ENCODE measurements at regions not wholly inside any gene's neighbourhood (a gene's known extent, or its start where the extent isn't known, plus 50 kb on each side); places are given as distances from the start of the nearest gene placed in this dataset.

DNA sequence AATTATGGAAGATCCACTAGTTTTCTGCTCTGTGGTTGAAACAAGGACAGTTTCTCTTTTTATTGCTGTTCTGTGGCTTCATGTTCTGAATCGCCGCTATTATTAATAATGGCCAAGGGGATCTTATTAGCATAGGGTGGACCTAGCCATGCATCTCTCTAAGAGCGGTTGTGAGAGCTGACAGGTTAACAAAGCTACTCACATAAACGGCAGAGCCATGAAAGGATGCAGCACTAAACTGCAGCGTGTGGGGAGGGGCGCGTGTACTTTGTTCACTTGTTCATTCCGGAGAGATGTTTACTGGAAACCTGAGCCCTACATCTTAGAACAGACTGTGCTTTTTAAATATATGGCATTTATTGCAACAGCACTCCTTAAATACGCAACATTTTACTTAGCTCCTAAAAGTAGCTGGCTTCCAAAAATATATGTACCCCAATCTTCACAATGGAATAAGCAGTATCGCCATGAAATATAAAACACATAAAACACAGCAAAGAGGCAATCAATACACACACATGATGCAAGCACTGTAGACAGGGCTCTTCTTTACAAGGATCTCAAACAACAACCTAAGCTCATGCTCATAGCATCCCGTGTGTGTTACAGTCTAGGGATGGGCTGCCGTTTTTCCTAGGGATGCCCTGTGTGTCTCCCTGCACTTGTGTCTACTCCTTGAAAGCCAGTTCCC, 424.6 kb downstream of the MED10 start:
- TF ChIP-seq, protein P1, sequence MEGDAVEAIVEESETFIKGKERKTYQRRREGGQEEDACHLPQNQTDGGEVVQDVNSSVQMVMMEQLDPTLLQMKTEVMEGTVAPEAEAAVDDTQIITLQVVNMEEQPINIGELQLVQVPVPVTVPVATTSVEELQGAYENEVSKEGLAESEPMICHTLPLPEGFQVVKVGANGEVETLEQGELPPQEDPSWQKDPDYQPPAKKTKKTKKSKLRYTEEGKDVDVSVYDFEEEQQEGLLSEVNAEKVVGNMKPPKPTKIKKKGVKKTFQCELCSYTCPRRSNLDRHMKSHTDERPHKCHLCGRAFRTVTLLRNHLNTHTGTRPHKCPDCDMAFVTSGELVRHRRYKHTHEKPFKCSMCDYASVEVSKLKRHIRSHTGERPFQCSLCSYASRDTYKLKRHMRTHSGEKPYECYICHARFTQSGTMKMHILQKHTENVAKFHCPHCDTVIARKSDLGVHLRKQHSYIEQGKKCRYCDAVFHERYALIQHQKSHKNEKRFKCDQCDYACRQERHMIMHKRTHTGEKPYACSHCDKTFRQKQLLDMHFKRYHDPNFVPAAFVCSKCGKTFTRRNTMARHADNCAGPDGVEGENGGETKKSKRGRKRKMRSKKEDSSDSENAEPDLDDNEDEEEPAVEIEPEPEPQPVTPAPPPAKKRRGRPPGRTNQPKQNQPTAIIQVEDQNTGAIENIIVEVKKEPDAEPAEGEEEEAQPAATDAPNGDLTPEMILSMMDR (IDR thresholded peaks at IDR 0.05), result no peak
- no peak for TF ChIP-seq POLR2A (IDR thresholded peaks at IDR 0.05)
- ATAC-seq, result no peak
- no peaks in the 10 kb centered on the region for H3K36me3 ChIP-seq
- H3K4me3 ChIP-seq, result no peak overlapping the region
- WGBS, 4 donors, result 84 to 91% (median 89%) methylated on average over 12 of the region's 12 CpGs
- DNase-seq, result no peak
- intact Hi-C loops (cut with DNase I), result no loop called here
- peaks cover 0 to 3% (median 0%) of the 10 kb centered on the region in 12 donors for H3K9me3 ChIP-seq
- peaks cover 0 to 8% (median 0%) of the 10 kb centered on the region in 9 donors for H3K27me3 ChIP-seq
- H3K27ac ChIP-seq, result no peak overlapping the region
- no peaks in the 10 kb centered on the region for H3K4me1 ChIP-seq

DNA sequence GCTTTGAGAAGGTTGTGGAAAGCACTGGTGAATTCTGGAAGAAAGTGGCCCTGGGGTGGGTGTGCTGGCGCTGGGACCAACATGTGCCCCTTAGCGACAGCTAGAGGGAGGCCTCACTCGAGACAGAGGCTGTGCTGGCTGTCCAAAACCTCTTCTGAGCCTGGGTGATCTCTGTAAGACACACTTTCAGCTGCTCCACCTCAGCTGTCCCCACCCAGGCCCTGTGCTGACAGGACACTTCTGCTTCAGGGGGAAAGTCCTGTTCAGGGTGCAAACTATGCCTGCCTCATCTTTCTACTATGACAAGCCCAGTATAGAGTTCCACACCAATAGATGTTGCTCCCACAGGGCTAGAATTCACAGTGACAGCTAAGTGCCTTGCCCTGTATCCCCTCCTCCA, 426.4 kb downstream of the MED10 start:
- ATAC-seq, result no peak
- Histone ChIP-seq H3K36me3 (no peaks in the 10 kb centered on the region), H3K9me3 (peaks cover 0 to 8% (median 0%) of the 10 kb centered on the region in 12 donors), H3K4me3 (no peak overlapping the region), H3K4me1 (no peaks in the 10 kb centered on the region), H3K27me3 (peaks cover 0 to 4% (median 0%) of the 10 kb centered on the region in 9 donors), H3K27ac (no peak overlapping the region)
- TF ChIP-seq POLR2A (IDR thresholded peaks at IDR 0.05), result no peak
- TF ChIP-seq, protein P1 (IDR thresholded peaks at IDR 0.05), result no peak
- WGBS, 4 donors, result 46 to 67% (median 60%) methylated on average over 3 of the region's 3 CpGs
- DNase-seq, result no peak
- intact Hi-C loops (cut with DNase I), result no loop called here

DNA sequence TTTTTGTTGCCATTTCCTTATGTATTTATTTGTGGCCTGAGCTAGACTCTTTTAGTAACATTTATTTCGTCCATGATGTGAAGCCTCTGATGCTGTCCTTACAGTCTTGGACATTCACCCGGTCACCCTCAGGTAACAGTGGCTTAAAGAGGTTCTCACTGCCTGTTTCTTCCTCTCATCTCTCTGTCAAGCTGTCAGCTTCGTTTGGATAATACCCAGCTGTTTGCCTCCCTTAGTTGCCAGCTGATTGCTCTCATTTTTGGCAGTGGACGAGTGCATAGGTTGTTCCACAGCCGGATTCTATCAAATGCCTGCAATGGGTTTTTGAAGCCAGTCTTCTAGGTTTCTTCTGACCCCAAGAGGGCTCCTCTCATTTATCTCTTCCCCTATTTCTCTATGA, 427.7 kb downstream of the MED10 start:
- ATAC-seq, result no peak

DNA sequence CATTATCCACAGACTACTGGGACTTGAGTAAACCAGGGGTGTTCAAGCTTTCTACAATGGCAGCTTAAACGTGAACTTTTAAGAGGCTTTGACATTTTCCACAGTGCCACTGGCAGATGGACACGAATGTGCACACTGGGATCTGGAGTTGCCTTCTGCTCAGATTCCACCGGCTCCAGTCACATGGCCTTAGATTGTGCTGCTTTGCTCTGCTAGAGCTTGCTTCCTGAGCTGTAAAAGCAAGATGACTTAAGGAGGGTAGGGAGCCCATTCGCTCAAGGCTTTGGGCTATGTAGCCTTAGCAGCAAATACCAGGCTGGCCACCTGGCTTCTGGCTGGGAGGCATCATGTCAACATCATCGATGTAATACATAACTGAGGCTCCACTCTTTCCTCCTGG, 436.9 kb downstream of the MED10 start:
- no peak for ATAC-seq
- TF ChIP-seq POLR2A (IDR thresholded peaks at IDR 0.05), result no peak
- H3K4me1 ChIP-seq, result no peaks in the 10 kb centered on the region
- DNase-seq, result no peak
- H3K4me3 ChIP-seq, result no peak overlapping the region
- 74 to 87% (median 82%) methylated on average over 5 of the region's 5 CpGs for WGBS, 4 donors
- H3K27me3 ChIP-seq, result peaks cover 0 to 9% (median 0%) of the 10 kb centered on the region in 9 donors
- intact Hi-C loops (cut with DNase I), result no loop called here
- H3K36me3 ChIP-seq, result no peaks in the 10 kb centered on the region
- no peak overlapping the region for H3K27ac ChIP-seq
- H3K9me3 ChIP-seq, result peaks cover 0 to under 1% (median 0%) of the 10 kb centered on the region in 12 donors

More for the DNA sequence above, 427.7 kb downstream of the MED10 start:
- Histone ChIP-seq H3K27ac (no peak overlapping the region), H3K36me3 (no peaks in the 10 kb centered on the region), H3K4me3 (no peak overlapping the region), H3K9me3 (peaks cover 0 to 8% (median 0%) of the 10 kb centered on the region in 12 donors), H3K4me1 (no peaks in the 10 kb centered on the region), H3K27me3 (peaks cover 0 to 3% (median 0%) of the 10 kb centered on the region in 9 donors)
- no peak for TF ChIP-seq POLR2A (IDR thresholded peaks at IDR 0.05)
- TF ChIP-seq, protein P1 (IDR thresholded peaks at IDR 0.05), result no peak
- intact Hi-C loops (cut with DNase I), result no loop called here
- DNase-seq, result no peak
- WGBS, 4 donors, result 26 to 48% (median 32%) methylated on average over 5 of the region's 5 CpGs

Measured in heart left ventricle (tissue), 16 donors.